RPMI7951 (cell line): ENCODE measurements at regions not wholly inside any gene's neighbourhood (a gene's known extent, or its start where the extent isn't known, plus 50 kb on each side); places are given as distances from the start of the nearest gene placed in this dataset.
A peak's percentile ranks its signal among the peaks of the same experiment; 100 is the strongest.

Experiments
- DNase-seq: peaks from one replicate; pipeline ENCODE4 v3.0.0-alpha.2; 2012; ENCODE audit warnings: low read depth

GRCh38 chr2:101556033-101556459 lies 81.1 kb upstream of the RFX8 start:
- DNase-seq = no peak

GRCh38 chr2:101551336-101551888 lies 76.5 kb upstream of the RFX8 start:
- DNase-seq = no peak

GRCh38 chr2:101550555-101550954 lies 75.6 kb upstream of the RFX8 start:
- DNase-seq = no peak

GRCh38 chr2:101549371-101549770 lies 74.5 kb upstream of the RFX8 start:
- DNase-seq = no peak

- DNase-seq = peak; percentile 66
Observed at GRCh38 chr2:101546376-101547058, 71.6 kb upstream of the RFX8 start.

- DNase-seq = no peak
Observed at GRCh38 chr2:101545950-101546349, 71.0 kb upstream of the RFX8 start.

- peak; percentile 86 for DNase-seq
Observed at GRCh38 chr2:101540518-101540917, 65.6 kb upstream of the RFX8 start.

GRCh38 chr2:101538076-101538475 lies 63.2 kb upstream of the RFX8 start:
- DNase-seq = no peak

GRCh38 chr2:101534149-101534611 lies 59.3 kb upstream of the RFX8 start:
- no peak for DNase-seq

- DNase-seq = no peak
Observed at GRCh38 chr2:101533561-101534148, 58.7 kb upstream of the RFX8 start.

- DNase-seq = no peak
Observed at GRCh38 chr2:101528501-101528900, 53.6 kb upstream of the RFX8 start.

- DNase-seq = peak; percentile 49
Observed at GRCh38 chr2:101524806-101525430, 50.0 kb upstream of the RFX8 start.
